RWPE1 (cell line): ENCODE measurements at regions not wholly inside any gene's neighbourhood (a gene's known extent, or its start where the extent isn't known, plus 50 kb on each side); places are given as distances from the start of the nearest gene placed in this dataset.

Source experiments
- CTCF ChIA-PET: fragments of 350-600 bp; sonication (Branson Sonifier 250); formaldehyde crosslinking; extraction: SDS; loops from one replicate; lab custom pipeline; 2021; lab: Yijun Ruan, JAX
- POLR2A ChIA-PET: fragments of 400-600 bp; formaldehyde crosslinking; extraction: SDS; loops from one replicate; lab custom pipeline; 2020; ENCODE audit warnings: antibody characterized with exemption; ENCODE audit not compliant: low non-redundant PET; lab: Yijun Ruan, JAX
- DNase-seq: peaks from one replicate; pipeline ENCODE4 v3.0.0; 2012; ENCODE audit warnings: low spot score
- H3K27ac ChIP-seq: fragments of 450-650 bp; 2 replicates; pipeline ENCODE4 v1.5.1; 2017
- CTCF ChIP-seq: fragments of 450-650 bp; conservative IDR thresholded peaks from 2 replicates; pipeline ENCODE4 v1.5.1; 2017; ENCODE audit warnings: low read depth, mild to moderate bottlenecking

GRCh38 chr14:56896231-56896630 is 86.0 kb upstream of the OTX2 start:
- no peak for DNase-seq
- H3K27ac ChIP-seq = no peak overlapping the region
- TF ChIP-seq CTCF = no peak
- ChIA-PET POLR2A (no interaction called here), CTCF (interaction anchor here (0.6 to 0.7 kb wide), 4 partner anchors 47 to 236 kb away, joined by 3 to 10 read pairs (median 3); no protein-coding TSS in a partner anchor)

- CTCF ChIA-PET = no interaction called here
- POLR2A ChIA-PET = interaction anchor here (0.6 kb wide), 1 partner anchor 18 kb away, joined by 3 read pairs; no protein-coding TSS in a partner anchor
- no peak for DNase-seq
- H3K27ac ChIP-seq = no peak overlapping the region
- TF ChIP-seq CTCF = no peak
These were observed 84.9 kb upstream of the OTX2 start for GRCh38 chr14:56895154-56895553.

- no peak overlapping the region for H3K27ac ChIP-seq
- CTCF ChIA-PET = no interaction called here
- TF ChIP-seq CTCF = no peak
- POLR2A ChIA-PET = no interaction called here
- no peak for DNase-seq
These were observed 84.3 kb upstream of the OTX2 start for GRCh38 chr14:56894591-56894991.

DNA sequence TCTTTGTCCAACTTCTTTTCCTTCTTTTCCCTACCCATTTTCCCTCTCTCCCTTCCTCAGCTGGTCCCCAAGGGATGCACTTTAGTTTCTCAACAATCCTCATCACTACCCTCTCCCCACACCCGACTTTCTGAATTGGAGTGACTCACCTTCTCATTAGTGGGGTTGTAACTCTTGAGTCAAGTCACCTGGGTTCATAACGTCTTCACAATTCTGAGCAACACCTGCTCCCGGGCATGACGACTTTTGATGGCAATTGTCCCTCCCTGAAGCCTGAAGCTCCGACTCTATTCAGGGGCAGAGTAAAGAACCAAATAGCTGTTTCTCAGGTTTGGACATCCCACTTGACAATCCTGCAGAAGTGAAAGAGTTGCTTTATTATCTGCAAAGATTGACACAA is 82.7 kb upstream of the OTX2 start:
- no peak overlapping the region for H3K27ac ChIP-seq
- ChIA-PET CTCF (no interaction called here), POLR2A (no interaction called here)
- TF ChIP-seq CTCF = no peak
- DNase-seq = no peak

DNA sequence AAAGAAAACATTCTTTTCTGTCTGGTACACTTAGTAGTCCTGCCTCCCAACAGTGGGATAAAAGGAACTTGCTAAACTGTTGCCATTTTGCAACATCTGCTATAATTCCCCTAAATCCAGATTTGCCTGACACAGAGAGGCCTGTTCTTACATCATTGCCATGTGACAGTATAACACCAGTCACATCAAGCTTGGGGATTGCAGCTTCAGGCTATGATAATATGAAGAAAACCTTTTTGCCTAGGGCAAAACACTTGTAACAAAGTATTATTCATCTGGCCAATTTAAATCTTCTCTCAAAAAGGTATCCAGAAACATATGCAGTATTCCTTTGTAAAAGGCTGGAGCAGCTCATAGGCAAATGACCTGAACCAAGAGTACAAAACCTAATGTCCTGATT is 80.9 kb upstream of the OTX2 start:
- H3K27ac ChIP-seq = no peak overlapping the region
- CTCF ChIA-PET = no interaction called here
- DNase-seq = no peak
- TF ChIP-seq CTCF = no peak
- POLR2A ChIA-PET = interaction anchor here (0.6 kb wide), 1 partner anchor 872 kb away, joined by 6 read pairs; no protein-coding TSS in a partner anchor

- CTCF ChIA-PET = no interaction called here
- DNase-seq = no peak
- POLR2A ChIA-PET = no interaction called here
- no peak for TF ChIP-seq CTCF
- no peak overlapping the region for H3K27ac ChIP-seq
These were observed 79.4 kb upstream of the OTX2 start for GRCh38 chr14:56889705-56890104.
